Suprapubic skin (tissue), 4 donors: ENCODE measurements at regions not wholly inside any gene's neighbourhood (a gene's known extent, or its start where the extent isn't known, plus 50 kb on each side); places are given as distances from the start of the nearest gene placed in this dataset.

Experiments
- DNase-seq, 2 donors: peaks; one replicate each; pipeline ENCODE4 v3.0.0-alpha.2; 2019; ENCODE audit warnings: low spot score in 2 of 2
- H3K27ac ChIP-seq: fragments of 200-600 bp; sonication (generic); one replicate; pipeline ENCODE4 v1.5.1; 2019
- H3K27me3 ChIP-seq: fragments of 200-600 bp; sonication (generic); one replicate; pipeline ENCODE4 v1.5.1; 2019
- H3K36me3 ChIP-seq: fragments of 200-600 bp; sonication (generic); one replicate; pipeline ENCODE4 v1.5.1; 2019
- H3K4me1 ChIP-seq: fragments of 200-600 bp; sonication (generic); one replicate; pipeline ENCODE4 v1.5.1; 2019
- H3K4me3 ChIP-seq: fragments of 200-600 bp; sonication (generic); one replicate; pipeline ENCODE4 v1.5.1; 2019; ENCODE audit warnings: mild to moderate bottlenecking
- H3K9me3 ChIP-seq: fragments of 200-600 bp; sonication (generic); one replicate; pipeline ENCODE4 v1.5.1; 2019
- CTCF ChIP-seq, 2 donors: fragments of 200-600 bp in 1 of 2; fragments of 450-650 bp in 1 of 2; sonication (generic) in 1 of 2; IDR thresholded peaks; one replicate each; pipeline ENCODE4 v1.5.1; 2016 to 2019; ENCODE audit warnings: antibody characterized with exemption in 2 of 2, mild to moderate bottlenecking in 1 of 2, moderate library complexity in 1 of 2
- EP300 ChIP-seq: sonication (generic); formaldehyde crosslinking; IDR thresholded peaks from one replicate; pipeline ENCODE4 v1.6.1; 2017; ENCODE audit warnings: antibody characterized with exemption
- POLR2A ChIP-seq, 2 donors: fragments of 450-650 bp; IDR thresholded peaks; one replicate each; pipeline ENCODE4 v1.6.1; 2017; ENCODE audit warnings: antibody characterized with exemption in 2 of 2, mild to moderate bottlenecking in 2 of 2, moderate library complexity in 2 of 2
- POLR2AphosphoS5 ChIP-seq, 3 donors: sonication (generic); formaldehyde crosslinking; IDR thresholded peaks; one replicate each; pipeline ENCODE4 v1.6.1; 2017; ENCODE audit warnings: antibody characterized with exemption in 3 of 3
- WGBS: methylation state at CpG from one replicate; pipeline ENCODE4 v1.1.5; 2018; 5-methylcytosine and 5-hydroxymethylcytosine counted together

GRCh38 chr7:121517591-121517990, 121.5 kb upstream of the FAM3C start:
- WGBS: 75% methylated on average over 2 of the region's 2 CpGs
- H3K36me3 ChIP-seq: no peaks in the 10 kb centered on the region
- no peaks in the 10 kb centered on the region for H3K27me3 ChIP-seq
- no peak overlapping the region for H3K27ac ChIP-seq
- TF ChIP-seq EP300 (no peak), CTCF (IDR thresholded peaks at IDR 0.05) (no peak), POLR2AphosphoS5 (IDR thresholded peaks at IDR 0.05) (no peak), POLR2A (IDR thresholded peaks at IDR 0.05) (no peak)
- H3K4me1 ChIP-seq: no peaks in the 10 kb centered on the region
- no peaks in the 10 kb centered on the region for H3K9me3 ChIP-seq
- H3K4me3 ChIP-seq: no peak overlapping the region
- DNase-seq: no peak

- H3K4me1 ChIP-seq: no peaks in the 10 kb centered on the region
- no peak overlapping the region for H3K4me3 ChIP-seq
- WGBS: 75% methylated on average over 1 of the region's 1 CpG
- H3K36me3 ChIP-seq: no peaks in the 10 kb centered on the region
- no peak overlapping the region for H3K27ac ChIP-seq
- DNase-seq: no peak
- no peaks in the 10 kb centered on the region for H3K9me3 ChIP-seq
- H3K27me3 ChIP-seq: no peaks in the 10 kb centered on the region
- no peak for TF ChIP-seq CTCF (IDR thresholded peaks at IDR 0.05)
- no peak for TF ChIP-seq POLR2A (IDR thresholded peaks at IDR 0.05)
- no peak for TF ChIP-seq EP300
- TF ChIP-seq POLR2AphosphoS5 (IDR thresholded peaks at IDR 0.05): no peak
Measured at GRCh38 chr7:121516821-121517220, 120.7 kb upstream of the FAM3C start.

- Histone ChIP-seq H3K4me3 (no peak overlapping the region), H3K27me3 (no peaks in the 10 kb centered on the region), H3K4me1 (no peaks in the 10 kb centered on the region), H3K36me3 (no peaks in the 10 kb centered on the region), H3K9me3 (peaks cover 4% of the 10 kb centered on the region), H3K27ac (peak overlapping the region; percentile 8)
- no peak for TF ChIP-seq POLR2AphosphoS5 (IDR thresholded peaks at IDR 0.05)
- TF ChIP-seq CTCF (IDR thresholded peaks at IDR 0.05): no peak
- TF ChIP-seq POLR2A (IDR thresholded peaks at IDR 0.05): no peak
- TF ChIP-seq EP300: no peak
- WGBS: 71% methylated on average over 7 of the region's 7 CpGs
- no peak for DNase-seq
Measured at GRCh38 chr7:121515630-121516401, 119.7 kb upstream of the FAM3C start.

- H3K27me3 ChIP-seq: no peaks in the 10 kb centered on the region
- WGBS: 93% methylated on average over 2 of the region's 2 CpGs
- H3K9me3 ChIP-seq: peaks cover 8% of the 10 kb centered on the region
- no peaks in the 10 kb centered on the region for H3K4me1 ChIP-seq
- no peaks in the 10 kb centered on the region for H3K36me3 ChIP-seq
- H3K4me3 ChIP-seq: no peak overlapping the region
- TF ChIP-seq EP300 (no peak), POLR2AphosphoS5 (IDR thresholded peaks at IDR 0.05) (no peak), CTCF (IDR thresholded peaks at IDR 0.05) (no peak), POLR2A (IDR thresholded peaks at IDR 0.05) (no peak)
- DNase-seq: no peak
- no peak overlapping the region for H3K27ac ChIP-seq
Measured at GRCh38 chr7:121515229-121515628, 119.1 kb upstream of the FAM3C start.

GRCh38 chr7:121513105-121513504, 117.0 kb upstream of the FAM3C start:
- no peak for DNase-seq
- H3K36me3 ChIP-seq: no peaks in the 10 kb centered on the region
- no peak overlapping the region for H3K4me3 ChIP-seq
- no peak overlapping the region for H3K27ac ChIP-seq
- TF ChIP-seq POLR2A (IDR thresholded peaks at IDR 0.05): no peak
- TF ChIP-seq CTCF (IDR thresholded peaks at IDR 0.05): no peak
- no peaks in the 10 kb centered on the region for H3K27me3 ChIP-seq
- peaks cover 8% of the 10 kb centered on the region for H3K9me3 ChIP-seq
- no peaks in the 10 kb centered on the region for H3K4me1 ChIP-seq
- 85% methylated on average over 1 of the region's 1 CpG for WGBS
